Effector memory CD4-positive, alpha-beta T cell (primary cell): ENCODE measurements at regions not wholly inside any gene's neighbourhood (a gene's known extent, or its start where the extent isn't known, plus 50 kb on each side); places are given as distances from the start of the nearest gene placed in this dataset.
"Not testable (repeated sequence)": the region's sequence is repeated elsewhere in the genome, so short reads cannot be mapped to it uniquely, and the experiment has no call there.

Experiments used
- DNase-seq, 3 donors: peaks; one replicate each; pipeline ENCODE4 v3.0.0-alpha.2; 2020
- H3K27ac ChIP-seq: 2 replicates; pipeline ENCODE4 v1.7.0; 2013; ENCODE audit warnings: mild to moderate bottlenecking, low read length, moderate library complexity; ENCODE audit not compliant: insufficient read depth, poor library complexity, severe bottlenecking
- H3K27me3 ChIP-seq: replicated peaks from 2 replicates; pipeline ENCODE4 v1.7.0; 2013; ENCODE audit warnings: mild to moderate bottlenecking, low read length; ENCODE audit not compliant: insufficient read depth, control insufficient read depth, poor library complexity, severe bottlenecking
- H3K36me3 ChIP-seq: 2 replicates; pipeline ENCODE4 v1.7.0; 2013; ENCODE audit warnings: mild to moderate bottlenecking, low read length, moderate library complexity; ENCODE audit not compliant: control insufficient read depth, insufficient read depth
- H3K4me1 ChIP-seq: 2 replicates; pipeline ENCODE4 v1.7.0; 2013; ENCODE audit warnings: low read length, mild to moderate bottlenecking; ENCODE audit not compliant: control insufficient read depth, insufficient read depth, poor library complexity, severe bottlenecking
- H3K4me3 ChIP-seq: 2 replicates; pipeline ENCODE4 v1.7.0; 2013; ENCODE audit warnings: low read length, low read depth, mild to moderate bottlenecking; ENCODE audit not compliant: insufficient read depth, poor library complexity, severe bottlenecking
- H3K9me3 ChIP-seq: 2 replicates; pipeline ENCODE4 v1.7.0; 2013; ENCODE audit warnings: mild to moderate bottlenecking, low read length, moderate library complexity; ENCODE audit not compliant: control insufficient read depth

DNA sequence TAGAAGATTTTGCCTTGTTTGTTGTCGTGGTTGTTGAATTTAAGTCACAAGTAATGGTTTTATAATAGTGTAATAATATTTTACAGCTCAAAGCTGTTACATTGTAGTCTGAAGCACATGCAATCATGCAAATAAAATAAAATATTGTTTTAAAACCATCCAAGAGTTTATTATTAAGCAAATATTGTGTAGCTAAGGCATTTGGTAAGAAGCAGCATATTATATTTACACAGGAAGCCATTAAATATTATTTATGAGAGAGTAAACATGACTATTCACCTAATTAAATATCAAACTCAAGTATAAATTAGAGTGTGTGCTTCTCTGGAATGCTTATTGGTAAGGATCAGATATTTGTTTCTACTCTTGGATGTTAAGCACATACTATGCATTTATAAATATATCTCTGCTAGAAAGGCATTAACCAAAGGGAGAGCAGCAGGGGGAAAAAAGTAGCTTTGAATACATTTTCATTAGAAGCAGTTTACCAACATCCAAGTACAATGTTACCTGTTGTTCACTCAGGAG is 431.5 kb upstream of the FAM174A start:
- H3K4me3 ChIP-seq, H3K4me1 ChIP-seq, H3K36me3 ChIP-seq, H3K27ac ChIP-seq, DNase-seq, H3K27me3 ChIP-seq, H3K9me3 ChIP-seq: not testable (repeated sequence)

DNA sequence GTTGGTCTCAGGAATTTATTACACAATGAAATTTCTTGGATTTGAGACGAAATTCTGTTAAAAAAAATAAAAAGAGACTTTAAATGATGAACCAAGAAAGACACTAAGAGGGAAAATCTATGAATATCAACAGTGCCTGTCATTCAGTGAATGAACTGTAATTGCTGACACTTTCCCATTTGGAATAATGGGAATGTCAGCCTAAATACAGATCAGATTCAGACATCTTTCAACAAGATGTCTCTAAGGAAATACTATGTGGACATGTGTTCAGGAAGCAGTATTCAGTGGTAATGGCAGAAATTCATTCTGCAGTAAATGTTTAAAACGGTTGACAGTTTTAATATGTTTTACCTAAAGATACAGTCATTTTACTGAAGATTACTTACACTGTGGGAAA is 433.7 kb upstream of the FAM174A start:
- not testable (repeated sequence) for H3K4me3 ChIP-seq, H3K36me3 ChIP-seq, H3K27me3 ChIP-seq, DNase-seq, H3K27ac ChIP-seq, H3K4me1 ChIP-seq, H3K9me3 ChIP-seq

DNA sequence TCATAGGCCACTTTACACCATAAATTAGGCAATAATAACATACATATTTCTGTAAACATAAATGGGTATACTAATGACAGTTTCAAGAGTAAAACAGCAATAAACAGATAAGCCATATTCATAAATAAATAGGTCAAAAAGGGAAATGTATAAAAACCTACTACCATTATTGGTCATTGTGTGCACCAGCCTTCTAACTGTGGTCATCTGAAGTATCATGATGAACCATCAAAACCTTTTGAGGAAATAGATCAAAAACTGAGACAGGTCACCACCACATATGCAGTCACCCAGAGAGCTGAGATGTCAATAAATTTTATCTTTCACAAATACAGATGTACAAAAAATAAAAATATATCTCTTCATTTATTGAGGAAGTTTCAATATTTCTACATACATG is 438.8 kb upstream of the FAM174A start:
- not testable (repeated sequence) for H3K27me3 ChIP-seq, H3K27ac ChIP-seq, H3K4me1 ChIP-seq, H3K36me3 ChIP-seq, H3K4me3 ChIP-seq, DNase-seq, H3K9me3 ChIP-seq

DNA sequence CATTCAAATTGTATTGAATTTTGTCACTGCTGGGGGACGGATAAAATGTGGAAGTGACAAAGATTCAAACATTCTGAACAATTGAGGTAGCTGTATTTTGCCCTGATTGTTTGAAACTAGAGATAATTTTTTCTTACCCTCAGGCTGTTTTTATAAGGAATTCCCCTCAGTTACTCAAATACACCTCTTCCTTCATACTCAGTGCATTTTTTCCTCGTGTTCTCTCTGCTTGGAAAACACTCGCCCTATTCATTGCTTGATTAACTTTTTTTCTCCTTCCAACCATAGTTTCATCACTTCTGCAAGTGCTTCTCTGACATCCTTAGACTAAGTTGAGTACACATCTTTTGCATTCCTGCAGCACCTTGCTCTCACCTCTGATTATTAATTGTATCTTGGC is 454.5 kb upstream of the FAM174A start:
- DNase-seq, H3K4me3 ChIP-seq, H3K27me3 ChIP-seq, H3K9me3 ChIP-seq, H3K36me3 ChIP-seq, H3K27ac ChIP-seq, H3K4me1 ChIP-seq: not testable (repeated sequence)

DNA sequence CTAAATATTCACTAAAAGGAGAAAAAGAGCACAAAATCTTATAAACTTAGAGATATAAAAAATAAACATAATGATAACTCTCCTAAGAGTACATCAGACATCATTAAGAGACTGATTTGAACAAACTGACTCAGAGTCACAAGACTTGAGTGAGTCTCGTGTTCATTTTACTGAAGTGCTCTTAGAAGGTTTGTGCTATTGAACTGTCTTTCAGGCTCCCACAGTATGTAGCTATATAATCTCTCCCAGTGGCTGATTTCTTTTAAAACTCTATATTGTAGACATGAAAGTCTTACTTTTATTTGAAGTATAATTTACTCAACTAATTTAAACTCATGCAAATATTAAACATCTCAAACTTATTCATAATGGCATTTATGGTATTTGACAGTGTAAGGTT is 456.0 kb upstream of the FAM174A start:
- not testable (repeated sequence) for H3K9me3 ChIP-seq, H3K27ac ChIP-seq, H3K36me3 ChIP-seq, DNase-seq, H3K27me3 ChIP-seq, H3K4me1 ChIP-seq, H3K4me3 ChIP-seq

DNA sequence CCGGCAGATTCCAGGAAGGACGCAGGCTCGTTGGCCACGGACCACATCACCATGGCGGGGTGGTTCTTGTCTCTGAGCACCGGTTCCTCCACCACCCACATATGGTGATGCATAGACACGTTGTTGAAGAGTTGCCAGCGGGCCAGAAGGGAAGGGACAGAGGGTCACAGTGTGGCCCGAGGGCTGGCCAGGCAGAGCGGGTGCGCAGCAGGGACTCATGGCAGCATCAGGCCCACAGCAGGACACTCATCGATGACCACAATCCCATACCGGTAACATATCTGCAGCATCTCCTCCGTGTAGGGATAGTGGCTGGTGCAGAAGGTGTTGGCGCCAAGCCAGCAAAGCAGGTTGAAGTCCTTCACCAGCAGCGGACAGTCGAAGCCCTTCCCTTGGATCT is 469.2 kb upstream of the FAM174A start:
- not testable (repeated sequence) for H3K27me3 ChIP-seq, DNase-seq, H3K27ac ChIP-seq, H3K4me3 ChIP-seq, H3K36me3 ChIP-seq, H3K4me1 ChIP-seq, H3K9me3 ChIP-seq

DNA sequence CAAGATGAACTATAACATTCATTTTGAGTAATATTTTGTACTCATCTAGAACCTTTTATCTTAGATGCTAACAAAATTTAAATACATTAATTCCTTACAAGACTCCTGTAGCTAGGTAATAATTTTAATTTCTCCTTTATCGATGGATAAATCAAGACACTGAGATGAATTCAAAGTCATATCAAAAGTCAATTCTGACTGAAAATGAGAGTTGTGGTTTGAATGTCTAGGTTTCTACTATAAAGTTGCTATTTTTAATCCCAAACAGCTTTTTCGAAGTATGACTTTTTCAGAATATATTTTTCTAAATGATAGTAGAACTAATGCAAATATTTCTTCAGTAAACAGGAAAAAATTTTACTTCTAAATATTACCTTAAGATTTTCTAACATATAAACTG is 491.7 kb upstream of the FAM174A start:
- no peaks in the 10 kb centered on the region for H3K27me3 ChIP-seq
- no peaks in the 10 kb centered on the region for H3K9me3 ChIP-seq
- H3K4me1 ChIP-seq: no peaks in the 10 kb centered on the region
- no peaks in the 10 kb centered on the region for H3K36me3 ChIP-seq
- no peak for DNase-seq
- H3K27ac ChIP-seq: no peak overlapping the region
- no peak overlapping the region for H3K4me3 ChIP-seq

DNA sequence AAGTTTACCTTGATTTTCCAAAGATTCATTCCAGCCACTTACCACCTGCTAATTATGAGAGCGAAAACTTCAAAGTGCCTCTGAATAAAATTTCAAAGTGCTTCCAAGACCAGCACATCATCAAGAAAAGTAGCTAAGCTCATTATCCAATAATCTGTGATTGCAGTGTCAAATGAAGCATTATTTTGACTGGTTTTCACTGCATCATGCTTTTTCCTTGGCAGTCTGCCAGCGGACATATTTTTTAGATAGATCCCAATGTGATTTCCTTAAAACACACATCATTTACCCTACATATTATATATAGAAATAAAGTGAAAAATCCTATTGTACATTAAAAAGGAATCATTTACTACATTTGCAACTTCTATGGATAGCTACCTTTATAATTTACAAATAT is 508.6 kb upstream of the FAM174A start:
- H3K27ac ChIP-seq: no peak overlapping the region
- H3K36me3 ChIP-seq: no peaks in the 10 kb centered on the region
- no peaks in the 10 kb centered on the region for H3K9me3 ChIP-seq
- no peak overlapping the region for H3K4me3 ChIP-seq
- no peak for DNase-seq
- no peaks in the 10 kb centered on the region for H3K4me1 ChIP-seq
- H3K27me3 ChIP-seq: no peaks in the 10 kb centered on the region

DNA sequence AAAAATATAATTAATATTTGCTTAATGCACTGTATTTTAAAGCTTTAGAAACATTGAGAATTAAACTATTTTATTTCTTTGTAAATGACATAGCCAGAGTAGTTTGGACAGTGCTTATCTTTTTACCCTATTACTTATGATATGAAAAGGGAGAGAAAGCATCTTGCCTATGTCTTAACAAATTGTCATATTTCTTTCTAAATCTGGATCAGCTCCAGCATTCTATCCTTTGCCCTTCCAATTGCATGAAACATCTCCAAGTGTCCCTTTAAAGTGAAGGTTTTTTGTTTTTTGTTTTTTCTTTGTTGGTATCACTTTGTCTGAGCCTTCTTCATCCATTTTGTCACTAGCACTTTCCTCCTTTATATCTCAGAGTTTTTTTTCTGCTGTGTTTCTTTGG is 511.6 kb upstream of the FAM174A start:
- H3K4me1 ChIP-seq: no peaks in the 10 kb centered on the region
- no peaks in the 10 kb centered on the region for H3K36me3 ChIP-seq
- H3K9me3 ChIP-seq: no peaks in the 10 kb centered on the region
- DNase-seq: no peak
- no peak overlapping the region for H3K27ac ChIP-seq
- no peak overlapping the region for H3K4me3 ChIP-seq
- H3K27me3 ChIP-seq: no peaks in the 10 kb centered on the region

DNA sequence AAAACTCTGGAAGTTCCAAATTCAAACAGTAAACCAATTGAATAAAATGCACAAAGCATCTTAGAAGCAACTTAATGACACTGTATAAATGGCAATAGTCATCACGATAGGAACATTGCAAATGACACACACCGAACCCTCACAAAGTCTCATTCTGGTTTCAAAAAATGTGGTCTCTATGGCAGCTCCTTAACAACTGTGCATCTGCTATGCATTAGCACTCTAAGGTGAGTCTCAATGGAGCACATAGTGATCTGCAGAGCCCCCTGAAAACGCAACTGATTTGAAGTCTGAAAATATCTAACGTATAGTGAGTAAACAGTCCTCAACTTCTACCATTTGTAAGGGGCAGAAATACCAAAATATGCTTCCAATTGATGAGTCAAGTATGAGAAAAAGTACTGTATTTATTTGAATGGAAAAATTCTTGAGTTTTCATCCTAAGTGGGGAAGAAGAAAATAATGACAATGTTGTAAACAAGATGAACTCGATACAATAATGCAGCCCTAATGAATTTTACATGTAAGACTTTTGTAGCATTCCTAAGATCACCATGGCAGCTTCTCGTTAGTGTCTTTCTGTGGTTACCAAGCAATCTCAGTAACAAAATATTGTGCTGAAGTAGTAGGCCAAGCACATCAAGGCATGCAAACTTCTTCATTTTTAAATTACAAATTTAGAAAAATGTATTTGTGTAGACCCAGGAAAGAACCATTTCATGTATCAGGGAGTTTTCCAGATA is 517.5 kb upstream of the FAM174A start:
- Histone ChIP-seq H3K4me3 (no peak overlapping the region), H3K9me3 (no peaks in the 10 kb centered on the region), H3K4me1 (no peaks in the 10 kb centered on the region), H3K27me3 (no peaks in the 10 kb centered on the region), H3K27ac (no peak overlapping the region), H3K36me3 (no peaks in the 10 kb centered on the region)
- no peak for DNase-seq
